Adrenal gland (tissue), 5 donors: ENCODE measurements at regions not wholly inside any gene's neighbourhood (a gene's known extent, or its start where the extent isn't known, plus 50 kb on each side); places are given as distances from the start of the nearest gene placed in this dataset.

Experiments
- CTCF ChIP-seq, 6 experiments: fragments of 450-650 bp in 4 of 6; fragments of 200-600 bp in 2 of 6; sonication (generic) in 1 of 6; IDR thresholded peaks; 1 replicate in 5 of 6; 2 replicates in 1 of 6; pipeline versions ENCODE4 v1.5.1 to v1.8.0; 2016 to 2021; ENCODE audit warnings: antibody characterized with exemption in 6 of 6, mild to moderate bottlenecking in 2 of 6, moderate library complexity in 1 of 6
- POLR2A ChIP-seq, 2 donors: fragments of 450-650 bp; IDR thresholded peaks; one replicate each; pipeline ENCODE4 v1.6.1; 2017; ENCODE audit warnings: antibody characterized with exemption in 2 of 2, mild to moderate bottlenecking in 2 of 2, moderate library complexity in 1 of 2
- donor health status: DM: no; HTN: no; CAD: no.

- no peak for TF ChIP-seq CTCF (IDR thresholded peaks at IDR 0.05)
- TF ChIP-seq POLR2A (IDR thresholded peaks at IDR 0.05) = no peak
These were observed 70.6 kb upstream of the NXPH1 start for GRCh38 chr7:8362723-8363369.
